ENCODE measurements at regions not wholly inside any gene's neighbourhood (a gene's known extent, or its start where the extent isn't known, plus 50 kb on each side); places are given as distances from the start of the nearest gene placed in this dataset.

- DNase-seq = no peak
Observed at GRCh38 chr3:79835701-79836100, 67.9 kb upstream of the ROBO1 start.

GRCh38 chr3:79824166-79824565, 56.4 kb upstream of the ROBO1 start:
- no peak for DNase-seq

DNA sequence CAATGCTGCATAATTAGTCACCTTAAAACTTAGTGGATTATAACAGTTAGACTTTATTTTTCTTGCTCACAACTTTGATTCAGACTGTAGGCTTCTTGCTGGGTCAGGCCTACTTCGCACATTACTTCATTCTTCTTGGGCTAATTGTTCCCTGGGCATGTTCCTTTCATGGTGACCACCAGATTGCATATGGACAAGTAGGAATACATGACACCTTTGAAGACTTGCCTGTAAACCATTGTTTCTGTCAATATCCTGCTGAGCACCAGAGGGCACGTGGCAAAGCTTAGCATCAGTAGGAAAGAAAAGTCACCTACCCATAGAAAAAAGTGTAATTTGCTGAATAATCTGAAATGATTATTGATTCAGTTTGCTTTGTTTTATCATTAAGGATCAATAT, 54.3 kb upstream of the ROBO1 start:
- no peak for DNase-seq

GRCh38 chr3:79820089-79820488, 52.3 kb upstream of the ROBO1 start:
- DNase-seq = no peak

GRCh38 chr3:79818015-79818414, 50.2 kb upstream of the ROBO1 start:
- no peak for DNase-seq

Measured in DMS79 treated with DMSO at 0.1 percent for 48 hours (cell line).